Tibial artery (tissue), 4 donors: ENCODE measurements at regions not wholly inside any gene's neighbourhood (a gene's known extent, or its start where the extent isn't known, plus 50 kb on each side); places are given as distances from the start of the nearest gene placed in this dataset.
A peak's percentile ranks its signal among the peaks of the same experiment; 100 is the strongest.

ENCODE experiments used
- DNase-seq, 2 donors: peaks; one replicate each; pipeline ENCODE4 v3.0.0-alpha.2; 2019
- H3K27ac ChIP-seq, 2 donors: fragments of 200-600 bp; sonication (generic) in 1 of 2; 1 replicate in 1 of 2; 2 replicates in 1 of 2; pipeline ENCODE4 v1.5.1; 2018 to 2019; ENCODE audit warnings: mild to moderate bottlenecking in 1 of 2
- H3K27me3 ChIP-seq, 2 donors: fragments of 200-600 bp; sonication (generic) in 1 of 2; one replicate each; pipeline versions ENCODE4 v1.5.1 to v1.6.0; 2016 to 2019
- H3K36me3 ChIP-seq, 3 donors: fragments of 200-600 bp; sonication (generic) in 2 of 3; one replicate each; pipeline ENCODE4 v1.5.1; 2016 to 2019; ENCODE audit warnings: mild to moderate bottlenecking in 2 of 3
- H3K4me1 ChIP-seq, 4 donors: fragments of 200-600 bp; sonication (generic) in 2 of 4; 1 replicate in 3 of 4; 2 replicates in 1 of 4; pipeline ENCODE4 v1.5.1; 2016 to 2019
- H3K4me3 ChIP-seq, 2 donors: fragments of 200-600 bp; sonication (generic) in 1 of 2; 1 replicate in 1 of 2; 2 replicates in 1 of 2; pipeline ENCODE4 v1.5.1; 2018 to 2019; ENCODE audit warnings: mild to moderate bottlenecking in 2 of 2
- H3K9me3 ChIP-seq, 3 donors: fragments of 200-600 bp; sonication (generic) in 1 of 3; one replicate each; pipeline ENCODE4 v1.5.1; 2016 to 2019
- CTCF ChIP-seq, 2 experiments: fragments of 200-600 bp in 1 of 2; fragments of 450-650 bp in 1 of 2; IDR thresholded peaks; one replicate each; pipeline ENCODE4 v1.5.1; 2017 to 2019; ENCODE audit warnings: antibody characterized with exemption in 2 of 2, mild to moderate bottlenecking in 1 of 2, moderate library complexity in 1 of 2
- intact Hi-C: fragments of 100-400 bp; cut with DNase I; formaldehyde crosslinking; loops from one replicate; pipeline ENCODE4 v1.15.0; 2023; ENCODE audit warnings: low total_unique reads

- Histone ChIP-seq H3K27me3 (no peaks in the 10 kb centered on the region), H3K4me3 (no peak overlapping the region), H3K9me3 (no peaks in the 10 kb centered on the region), H3K4me1 (no peaks in the 10 kb centered on the region), H3K27ac (no peak overlapping the region), H3K36me3 (no peaks in the 10 kb centered on the region)
- intact Hi-C loops, result no loop called here
- peak in 1 of 2 donors; percentile 43 for DNase-seq
- no peak for TF ChIP-seq CTCF (IDR thresholded peaks at IDR 0.05)
Observed at GRCh38 chr3:103899328-103899727, 1464.5 kb downstream of the ZPLD1 start.

DNA sequence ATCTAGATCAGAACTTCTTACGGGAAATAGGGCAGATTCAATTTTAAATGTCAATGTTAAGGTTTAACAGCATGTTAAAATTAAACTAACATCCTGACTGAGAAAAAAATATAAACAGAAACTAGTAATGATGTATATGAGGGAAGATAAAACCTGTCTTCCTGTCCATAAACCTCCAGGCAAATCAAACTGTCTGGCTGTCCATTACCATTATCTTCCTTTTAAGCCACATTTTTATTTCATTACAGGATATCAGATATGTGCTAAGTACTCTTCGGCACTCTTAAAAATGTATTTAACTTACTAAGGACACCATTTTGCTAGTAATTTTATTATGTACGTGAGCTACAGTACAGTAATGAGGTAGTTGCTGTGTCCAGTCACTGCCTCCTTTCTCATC lies 1461.7 kb upstream of the ALCAM start:
- Histone ChIP-seq H3K4me3 (no peak overlapping the region), H3K9me3 (no peaks in the 10 kb centered on the region), H3K4me1 (no peaks in the 10 kb centered on the region), H3K27ac (no peak overlapping the region), H3K27me3 (no peaks in the 10 kb centered on the region), H3K36me3 (no peaks in the 10 kb centered on the region)
- DNase-seq, result no peak
- intact Hi-C loops, result no loop called here
- TF ChIP-seq CTCF (IDR thresholded peaks at IDR 0.05), result no peak

DNA sequence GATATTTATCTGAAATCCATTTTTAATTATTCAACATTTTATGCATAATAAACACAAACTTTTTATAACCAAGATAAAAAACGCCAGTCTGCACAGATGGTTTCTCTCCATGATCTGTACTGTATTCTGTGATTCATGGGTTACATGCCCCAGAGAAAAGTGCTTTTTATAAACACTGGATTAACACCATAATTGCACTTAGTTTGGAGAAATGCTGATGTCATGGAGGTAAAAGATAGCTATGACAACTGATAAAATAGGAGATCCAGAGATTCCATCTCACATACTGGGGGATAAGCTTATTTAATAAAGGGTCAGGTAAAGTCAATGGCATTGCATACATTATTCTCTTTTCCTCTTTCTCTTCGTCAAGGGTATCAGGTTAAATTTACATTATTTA lies 1460.4 kb upstream of the ALCAM start:
- no peaks in the 10 kb centered on the region for H3K36me3 ChIP-seq
- no peak for DNase-seq
- intact Hi-C loops, result no loop called here
- H3K27ac ChIP-seq, result no peak overlapping the region
- no peak overlapping the region for H3K4me3 ChIP-seq
- H3K4me1 ChIP-seq, result no peaks in the 10 kb centered on the region
- TF ChIP-seq CTCF (IDR thresholded peaks at IDR 0.05), result no peak
- H3K27me3 ChIP-seq, result no peaks in the 10 kb centered on the region
- no peaks in the 10 kb centered on the region for H3K9me3 ChIP-seq

DNA sequence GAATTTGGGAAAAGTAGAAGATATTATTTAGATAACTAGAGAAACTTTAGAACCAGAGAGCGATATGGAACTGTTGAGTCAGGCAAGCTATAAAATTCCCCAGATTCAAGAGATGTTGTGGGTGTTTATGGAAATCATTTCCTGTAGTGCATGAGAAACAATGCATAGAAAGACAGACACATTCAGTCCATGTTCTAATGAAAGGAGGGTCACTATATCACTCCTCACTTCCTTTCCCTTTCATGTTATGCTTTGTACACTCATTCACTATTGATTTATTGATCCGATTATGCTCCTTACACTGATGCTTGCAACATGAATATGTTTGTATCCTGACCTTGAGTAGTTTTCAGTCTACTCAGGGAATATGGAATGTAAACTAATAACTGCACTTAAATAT lies 1459.9 kb upstream of the ALCAM start:
- DNase-seq, result no peak
- no peaks in the 10 kb centered on the region for H3K9me3 ChIP-seq
- H3K27ac ChIP-seq, result no peak overlapping the region
- no peak overlapping the region for H3K4me3 ChIP-seq
- no peaks in the 10 kb centered on the region for H3K27me3 ChIP-seq
- intact Hi-C loops, result no loop called here
- H3K36me3 ChIP-seq, result no peaks in the 10 kb centered on the region
- H3K4me1 ChIP-seq, result no peaks in the 10 kb centered on the region
- no peak for TF ChIP-seq CTCF (IDR thresholded peaks at IDR 0.05)

GRCh38 chr3:103907567-103907966 lies 1459.1 kb upstream of the ALCAM start:
- Histone ChIP-seq H3K27ac (no peak overlapping the region), H3K27me3 (no peaks in the 10 kb centered on the region), H3K4me1 (no peaks in the 10 kb centered on the region), H3K4me3 (no peak overlapping the region), H3K36me3 (no peaks in the 10 kb centered on the region), H3K9me3 (no peaks in the 10 kb centered on the region)
- TF ChIP-seq CTCF (IDR thresholded peaks at IDR 0.05), result no peak
- intact Hi-C loops, result no loop called here
- DNase-seq, result no peak

DNA sequence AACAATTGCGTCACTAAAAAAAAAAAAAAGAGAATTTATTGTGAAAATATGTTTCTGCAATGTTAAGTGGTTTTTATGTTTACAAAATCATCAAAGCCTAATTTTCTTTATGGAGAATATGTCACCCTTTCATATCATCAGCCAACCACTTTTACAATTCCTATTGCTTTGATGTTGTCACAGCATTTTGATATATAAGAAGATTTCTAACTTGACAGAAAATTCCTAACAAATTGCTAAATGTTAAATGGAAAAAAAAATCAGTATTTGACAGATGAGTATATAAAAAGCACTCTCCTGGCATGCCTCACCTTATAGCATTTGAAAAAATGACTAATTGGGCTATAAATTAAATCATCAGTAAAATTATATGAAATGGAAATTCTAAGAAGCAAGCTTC lies 1457.3 kb upstream of the ALCAM start:
- intact Hi-C loops, result no loop called here
- Histone ChIP-seq H3K36me3 (no peaks in the 10 kb centered on the region), H3K27ac (no peak overlapping the region), H3K4me3 (no peak overlapping the region), H3K4me1 (no peaks in the 10 kb centered on the region), H3K27me3 (no peaks in the 10 kb centered on the region), H3K9me3 (no peaks in the 10 kb centered on the region)
- no peak for TF ChIP-seq CTCF (IDR thresholded peaks at IDR 0.05)
- no peak for DNase-seq
